SU-DHL-6 (cell line): ENCODE measurements at regions not wholly inside any gene's neighbourhood (a gene's known extent, or its start where the extent isn't known, plus 50 kb on each side); places are given as distances from the start of the nearest gene placed in this dataset.

Experiments
- H2AFZ ChIP-seq: fragments of 200-600 bp; sonication (generic); 2 replicates; pipeline ENCODE4 v1.6.1; 2014; ENCODE audit warnings: low read depth, mild to moderate bottlenecking, moderate library complexity, mixed read lengths, antibody characterized with exemption, low read length; ENCODE audit not compliant: severe bottlenecking
- H3F3A ChIP-seq: fragments of 200-600 bp; shearing (Covaris generic); 2 replicates; pipeline ENCODE4 v1.6.0; 2016; ENCODE audit warnings: antibody characterized with exemption, mild to moderate bottlenecking; ENCODE audit not compliant: insufficient read depth
- H3K27ac ChIP-seq: fragments of 200-600 bp; sonication (generic); 2 replicates; pipeline ENCODE4 v1.5.1; 2016; ENCODE audit warnings: low read depth, mild to moderate bottlenecking, low read length, moderate library complexity, mixed read lengths
- H3K27me3 ChIP-seq: fragments of 200-600 bp; sonication (generic), shearing (Covaris generic); 2 replicates; pipeline ENCODE4 v1.6.0; 2014; ENCODE audit warnings: mild to moderate bottlenecking, low read length
- H3K36me3 ChIP-seq: fragments of 200-600 bp; sonication (generic); 2 replicates; pipeline ENCODE4 v1.6.1; 2014; ENCODE audit warnings: mild to moderate bottlenecking, low read length, mixed read lengths
- H3K4me2 ChIP-seq: fragments of 300-600, 200-600 bp; shearing (Covaris generic), sonication (generic); 2 replicates; pipeline ENCODE4 v1.6.0; 2014; ENCODE audit warnings: low read length, low read depth, mild to moderate bottlenecking; ENCODE audit not compliant: poor library complexity, severe bottlenecking
- H3K4me3 ChIP-seq: fragments of 200-600 bp; sonication (generic); 2 replicates; pipeline ENCODE4 v1.5.1; 2014; ENCODE audit warnings: antibody characterized with exemption, low read length, mild to moderate bottlenecking, mixed read lengths; ENCODE audit not compliant: insufficient read depth, poor library complexity, severe bottlenecking
- H3K79me2 ChIP-seq: fragments of 200-600 bp; sonication (generic); 2 replicates; pipeline ENCODE4 v1.6.1; 2014; ENCODE audit warnings: mild to moderate bottlenecking, low read length, moderate library complexity; ENCODE audit not compliant: insufficient read depth
- H3K9ac ChIP-seq: fragments of 200-600 bp; sonication (generic); 2 replicates; pipeline ENCODE4 v1.7.0; 2014; ENCODE audit warnings: mild to moderate bottlenecking, low read length
- H3K9me2 ChIP-seq: fragments of 200-600 bp; sonication (generic); replicated peaks from 2 replicates; pipeline ENCODE4 v1.6.1; 2014; ENCODE audit warnings: low read length; ENCODE audit not compliant: insufficient read depth
- H3K9me3 ChIP-seq: fragments of 200-600 bp; sonication (generic); 2 replicates; pipeline ENCODE4 v1.6.1; 2014; ENCODE audit warnings: low read length, mixed read lengths; ENCODE audit not compliant: insufficient read depth
- H4K20me1 ChIP-seq: fragments of 200-600 bp; sonication (generic); 2 replicates; pipeline ENCODE4 v1.6.1; 2014; ENCODE audit warnings: low read depth, mild to moderate bottlenecking, antibody characterized with exemption, low read length, moderate library complexity, mixed read lengths
- CTCF ChIP-seq: fragments of 200-600 bp; sonication (generic); IDR thresholded peaks from one replicate; pipeline ENCODE4 v1.5.1; 2017; ENCODE audit warnings: antibody characterized with exemption, mild to moderate bottlenecking, low read length, moderate library complexity; ENCODE audit not compliant: insufficient read depth, poor library complexity, severe bottlenecking
- EZH2phosphoT487 ChIP-seq: fragments of 200-600 bp; sonication (generic), shearing (Covaris generic); conservative IDR thresholded peaks from 2 replicates; pipeline ENCODE4 v1.6.1; 2018; ENCODE audit warnings: mild to moderate bottlenecking, antibody characterized with exemption, low read length, moderate library complexity, mixed read lengths

DNA sequence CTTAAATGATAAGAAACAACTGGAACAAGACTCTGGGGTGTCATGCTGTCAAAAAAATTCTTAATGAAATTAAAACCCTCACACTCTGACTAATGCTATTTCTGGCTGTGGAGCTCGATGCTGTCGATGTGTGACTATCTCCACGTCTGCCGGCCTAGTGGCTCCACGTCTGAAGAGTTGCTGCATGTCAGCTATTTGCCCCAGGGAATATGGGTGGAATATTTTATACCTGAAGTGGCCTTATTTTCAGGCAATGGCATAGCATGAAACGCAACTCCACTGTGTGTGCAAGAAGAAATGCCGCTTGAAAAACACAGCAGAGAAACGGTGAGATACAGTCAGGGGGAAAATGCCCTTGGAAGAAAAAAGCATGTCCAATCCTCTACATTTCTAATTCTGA lies 50.9 kb upstream of the MGMT start:
- Histone ChIP-seq H4K20me1 (no peaks in the 10 kb centered on the region), H3F3A (no peaks in the 10 kb centered on the region), H3K9me3 (no peaks in the 10 kb centered on the region), H2AFZ (no peak overlapping the region), H3K9ac (no peak overlapping the region), H3K27ac (no peak overlapping the region), H3K4me2 (no peak overlapping the region), H3K36me3 (no peaks in the 10 kb centered on the region), H3K27me3 (no peaks in the 10 kb centered on the region), H3K9me2 (no peaks in the 10 kb centered on the region), H3K4me3 (no peak overlapping the region), H3K79me2 (no peaks in the 10 kb centered on the region)
- TF ChIP-seq EZH2phosphoT487, result no peak
- TF ChIP-seq CTCF, result no peak

DNA sequence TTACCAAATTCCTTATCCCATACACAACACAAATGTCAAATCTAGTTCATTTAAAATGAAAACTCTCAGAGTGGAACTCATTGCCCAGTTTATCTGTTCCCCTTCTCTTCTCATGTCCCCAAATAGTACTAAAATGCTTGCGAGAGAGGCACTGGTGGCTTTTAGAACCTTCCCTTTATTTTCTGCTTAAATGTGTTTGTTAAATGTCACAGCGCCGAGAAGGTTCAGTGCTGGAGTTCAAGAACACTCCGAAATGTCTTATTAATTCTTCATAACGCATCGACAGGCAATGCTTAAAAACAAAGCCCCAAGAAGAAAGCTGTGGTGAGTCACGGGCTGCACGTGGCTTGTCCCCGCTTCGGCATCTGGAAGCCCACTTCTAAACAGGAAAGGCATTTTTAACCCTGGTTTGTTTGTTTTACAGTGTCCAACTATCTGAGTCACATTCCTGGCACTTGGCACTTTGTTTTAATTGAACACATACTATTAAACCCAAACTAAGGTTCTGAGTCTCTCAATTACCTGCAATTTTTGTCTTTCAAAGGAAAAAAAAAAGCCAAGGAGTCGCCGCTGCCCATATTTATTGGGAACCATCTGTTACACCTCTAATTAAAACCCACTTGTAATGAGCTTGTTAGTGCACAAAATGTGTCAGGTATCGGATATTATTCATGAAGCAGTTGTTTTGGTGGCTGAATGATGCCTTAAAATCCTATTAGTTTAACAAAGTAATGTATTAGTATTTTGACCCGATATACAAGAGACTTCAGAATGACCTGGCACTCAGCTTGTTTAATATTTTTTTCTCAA lies 49.9 kb upstream of the MGMT start:
- no peaks in the 10 kb centered on the region for H3K27me3 ChIP-seq

More for the DNA sequence above, 49.9 kb upstream of the MGMT start:
- no peaks in the 10 kb centered on the region for H3K36me3 ChIP-seq
- no peak overlapping the region for H2AFZ ChIP-seq
- no peak overlapping the region for H3K4me2 ChIP-seq
- no peaks in the 10 kb centered on the region for H3F3A ChIP-seq
- H3K4me3 ChIP-seq, result no peak overlapping the region
- H3K9ac ChIP-seq, result no peak overlapping the region
- no peaks in the 10 kb centered on the region for H3K9me3 ChIP-seq
- no peaks in the 10 kb centered on the region for H4K20me1 ChIP-seq
- H3K9me2 ChIP-seq, result no peaks in the 10 kb centered on the region
- no peak overlapping the region for H3K27ac ChIP-seq
- TF ChIP-seq CTCF (no peak), EZH2phosphoT487 (no peak)
- H3K79me2 ChIP-seq, result no peaks in the 10 kb centered on the region
